HG02938 (cell line): ENCODE measurements at regions not wholly inside any gene's neighbourhood (a gene's known extent, or its start where the extent isn't known, plus 50 kb on each side); places are given as distances from the start of the nearest gene placed in this dataset.
"Not testable (repeated sequence)": the region's sequence is repeated elsewhere in the genome, so short reads cannot be mapped to it uniquely, and the experiment has no call there.

Experiments used
- ATAC-seq: cut with Tn5 transposase; IDR thresholded peaks from one replicate; pipeline ENCODE4 v1.9.1; 2021; ENCODE audit warnings: mild to moderate bottlenecking, moderate library complexity; ENCODE audit not compliant: unreplicated experiment

GRCh38 chrY:3037471-3037870, 102.3 kb downstream of the ZFY start:
- no peak for ATAC-seq

- ATAC-seq = no peak
Observed at GRCh38 chrY:3040415-3040814, 105.2 kb downstream of the ZFY start.

- ATAC-seq = no peak
Observed at GRCh38 chrY:3041985-3042384, 106.8 kb downstream of the ZFY start.

GRCh38 chrY:3042901-3043300, 107.7 kb downstream of the ZFY start:
- no peak for ATAC-seq

GRCh38 chrY:3045048-3045447, 109.9 kb downstream of the ZFY start:
- ATAC-seq = no peak

GRCh38 chrY:3055496-3055895, 120.3 kb downstream of the ZFY start:
- not testable (repeated sequence) for ATAC-seq

- peak; percentile 73 for ATAC-seq
Observed at GRCh38 chrY:3058342-3058741, 123.2 kb downstream of the ZFY start.

GRCh38 chrY:3060671-3061070, 125.5 kb downstream of the ZFY start:
- ATAC-seq = not testable (repeated sequence)

GRCh38 chrY:3088149-3088548, 153.0 kb downstream of the ZFY start:
- not testable (repeated sequence) for ATAC-seq

- not testable (repeated sequence) for ATAC-seq
Observed at GRCh38 chrY:3108674-3109073, 173.5 kb downstream of the ZFY start.

- ATAC-seq = peak; percentile 94
Observed at GRCh38 chrY:3120234-3120633, 185.1 kb downstream of the ZFY start.

GRCh38 chrY:3120716-3121115, 185.5 kb downstream of the ZFY start:
- ATAC-seq = peak; percentile 59

- ATAC-seq = not testable (repeated sequence)
Observed at GRCh38 chrY:3123482-3123881, 188.3 kb downstream of the ZFY start.

GRCh38 chrY:3171074-3171473, 235.9 kb downstream of the ZFY start:
- not testable (repeated sequence) for ATAC-seq

GRCh38 chrY:3195035-3195434, 259.9 kb downstream of the ZFY start:
- ATAC-seq = not testable (repeated sequence)

GRCh38 chrY:3202287-3202686, 267.1 kb downstream of the ZFY start:
- ATAC-seq = not testable (repeated sequence)

GRCh38 chrY:3206733-3207132, 271.6 kb downstream of the ZFY start:
- not testable (repeated sequence) for ATAC-seq

- not testable (repeated sequence) for ATAC-seq
Observed at GRCh38 chrY:3213183-3213582, 278.0 kb downstream of the ZFY start.

GRCh38 chrY:3218134-3218533, 283.0 kb downstream of the ZFY start:
- not testable (repeated sequence) for ATAC-seq

- not testable (repeated sequence) for ATAC-seq
Observed at GRCh38 chrY:3218559-3218958, 283.4 kb downstream of the ZFY start.

GRCh38 chrY:3262911-3263310, 316.0 kb upstream of the TGIF2LY start:
- ATAC-seq = not testable (repeated sequence)

GRCh38 chrY:3288063-3288462, 290.8 kb upstream of the TGIF2LY start:
- not testable (repeated sequence) for ATAC-seq

GRCh38 chrY:3297235-3297634, 281.6 kb upstream of the TGIF2LY start:
- not testable (repeated sequence) for ATAC-seq
